ENCODE measurements at regions not wholly inside any gene's neighbourhood (a gene's known extent, or its start where the extent isn't known, plus 50 kb on each side); places are given as distances from the start of the nearest gene placed in this dataset.

- DNase-seq, result no peak
- no peak overlapping the region for H3K27ac ChIP-seq (ENCODE audit: low read depth in 2 of 2, low read length in 2 of 2)
- intact Hi-C loops (cut with DNase I), result loop anchor here (10.0 kb wide), 1 partner anchor 1012 kb away; no protein-coding TSS in a partner anchor
Measured at GRCh38 chr15:70486451-70487386, 276.6 kb downstream of the UACA start.

GRCh38 chr15:70486012-70486411 lies 277.3 kb downstream of the UACA start:
- FAIRE-seq, result no peak
- Histone ChIP-seq H3K4me3 (ENCODE audit: low read length in 3 of 3) (no peak overlapping the region), H3K9ac (ENCODE audit: low read length in 3 of 3) (no peak overlapping the region), H3K27ac (ENCODE audit: low read depth in 2 of 2, low read length in 2 of 2) (no peak overlapping the region), H3K36me3 (ENCODE audit: control insufficient read depth in 2 of 3, insufficient read depth in 3 of 3, low read length in 3 of 3) (no peaks in the 10 kb centered on the region), H3K27me3 (ENCODE audit: control insufficient read depth, insufficient read depth, low read length) (no peaks in the 10 kb centered on the region), H3K9me3 (ENCODE audit: control insufficient read depth in 2 of 3, insufficient read depth in 1 of 3, low read length in 3 of 3) (no peaks in the 10 kb centered on the region), H3K4me1 (ENCODE audit: control insufficient read depth in 2 of 3, insufficient read depth in 2 of 3, low read depth in 1 of 3, low read length in 3 of 3) (no peaks in the 10 kb centered on the region)
- intact Hi-C loops (cut with DNase I), result loop anchor here (10.0 kb wide), 1 partner anchor 1011 kb away; no protein-coding TSS in a partner anchor
- DNase-seq, result no peak
- TF ChIP-seq CTCF (IDR thresholded peaks at IDR 0.05; ENCODE audit: borderline replicate concordance, extremely low read depth, insufficient read depth), result no peak

More at GRCh38 chr15:70486451-70487386, 276.6 kb downstream of the UACA start:
- no peak for FAIRE-seq
- no peaks in the 10 kb centered on the region for H3K9me3 ChIP-seq (ENCODE audit: control insufficient read depth in 2 of 3, insufficient read depth in 1 of 3, low read length in 3 of 3)
- no peaks in the 10 kb centered on the region for H3K36me3 ChIP-seq (ENCODE audit: control insufficient read depth in 2 of 3, insufficient read depth in 3 of 3, low read length in 3 of 3)
- TF ChIP-seq CTCF (IDR thresholded peaks at IDR 0.05; ENCODE audit: borderline replicate concordance, extremely low read depth, insufficient read depth), result no peak
- H3K4me3 ChIP-seq (ENCODE audit: low read length in 3 of 3), result no peak overlapping the region
- H3K27me3 ChIP-seq (ENCODE audit: control insufficient read depth, insufficient read depth, low read length), result no peaks in the 10 kb centered on the region
- H3K9ac ChIP-seq (ENCODE audit: low read length in 3 of 3), result no peak overlapping the region
- no peaks in the 10 kb centered on the region for H3K4me1 ChIP-seq (ENCODE audit: control insufficient read depth in 2 of 3, insufficient read depth in 2 of 3, low read depth in 1 of 3, low read length in 3 of 3)

- Histone ChIP-seq H3K9me3 (ENCODE audit: control insufficient read depth in 2 of 3, insufficient read depth in 1 of 3, low read length in 3 of 3) (no peaks in the 10 kb centered on the region), H3K27ac (ENCODE audit: low read depth in 2 of 2, low read length in 2 of 2) (no peak overlapping the region), H3K4me3 (ENCODE audit: low read length in 3 of 3) (no peak overlapping the region), H3K36me3 (ENCODE audit: control insufficient read depth in 2 of 3, insufficient read depth in 3 of 3, low read length in 3 of 3) (no peaks in the 10 kb centered on the region), H3K27me3 (ENCODE audit: control insufficient read depth, insufficient read depth, low read length) (no peaks in the 10 kb centered on the region), H3K4me1 (ENCODE audit: control insufficient read depth in 2 of 3, insufficient read depth in 2 of 3, low read depth in 1 of 3, low read length in 3 of 3) (no peaks in the 10 kb centered on the region), H3K9ac (ENCODE audit: low read length in 3 of 3) (no peak overlapping the region)
- intact Hi-C loops (cut with DNase I), result loop anchor here (10.0 kb wide), 1 partner anchor 1010 kb away; no protein-coding TSS in a partner anchor
- FAIRE-seq (no peak), DNase-seq (no peak)
- no peak for TF ChIP-seq CTCF (IDR thresholded peaks at IDR 0.05; ENCODE audit: borderline replicate concordance, extremely low read depth, insufficient read depth)
Measured at GRCh38 chr15:70484993-70485392, 278.4 kb downstream of the UACA start.
